ENCODE measurements at regions not wholly inside any gene's neighbourhood (a gene's known extent, or its start where the extent isn't known, plus 50 kb on each side); places are given as distances from the start of the nearest gene placed in this dataset.

GRCh38 chr1:184284900-184285299 is 101.9 kb upstream of the C1orf21 start:
- no peak for TF ChIP-seq PATZ1 (CRISPR knock-in tag; IDR thresholded peaks at IDR 0.05; ENCODE audit: borderline replicate concordance)
- TF ChIP-seq ZC3H10 (CRISPR knock-in tag; IDR thresholded peaks at IDR 0.05), result no peak
- TF ChIP-seq ARNTL (CRISPR knock-in tag; IDR thresholded peaks at IDR 0.05; ENCODE audit: borderline replicate concordance, low read depth), result no peak
- no peak for TF ChIP-seq ZFP3 (CRISPR knock-in tag; IDR thresholded peaks at IDR 0.05)

Measured in SK-N-SH treated with all-trans-retinoic acid at 6 μM for 48 hours (cell line).